Stimulated activated naive CD8-positive, alpha-beta T cell treated with anti-CD3 and anti-CD28 coated beads, Interleukin-15, Interleukin-2, amounts not matched to agents 100 U/mL and 50 U/mL, for 24 hours (primary cell): ENCODE measurements at regions not wholly inside any gene's neighbourhood (a gene's known extent, or its start where the extent isn't known, plus 50 kb on each side); places are given as distances from the start of the nearest gene placed in this dataset.
A peak's percentile ranks its signal among the peaks of the same experiment; 100 is the strongest.

Experiments
- ATAC-seq: fragments of 150-1000 bp; cut with Tn5 transposase; one replicate; pipeline ENCODE4 v1.10.0; 2021
- DNase-seq: peaks from one replicate; pipeline ENCODE4 v3.0.0; 2021

GRCh38 chr17:15039366-15039765 lies 225.8 kb downstream of the PMP22 start:
- ATAC-seq (no peak), DNase-seq (no peak)

- ATAC-seq (no peak), DNase-seq (no peak)
Observed at GRCh38 chr17:15038656-15039055, 226.5 kb downstream of the PMP22 start.

GRCh38 chr17:15036238-15036637 lies 228.9 kb downstream of the PMP22 start:
- no peak for ATAC-seq

GRCh38 chr17:15031975-15032374 lies 233.2 kb downstream of the PMP22 start:
- ATAC-seq (no peak), DNase-seq (no peak)

More at GRCh38 chr17:15036238-15036637, 228.9 kb downstream of the PMP22 start:
- no peak for DNase-seq

GRCh38 chr17:15029469-15029868 lies 235.7 kb downstream of the PMP22 start:
- ATAC-seq: no peak

GRCh38 chr17:15027853-15028252 lies 237.3 kb downstream of the PMP22 start:
- ATAC-seq (no peak), DNase-seq (no peak)

More at GRCh38 chr17:15029469-15029868, 235.7 kb downstream of the PMP22 start:
- no peak for DNase-seq

- ATAC-seq (no peak), DNase-seq (no peak)
Observed at GRCh38 chr17:15026088-15026487, 239.0 kb downstream of the PMP22 start.

- ATAC-seq: no peak
- no peak for DNase-seq
Observed at GRCh38 chr17:15023589-15024336, 241.4 kb downstream of the PMP22 start.

- no peak for DNase-seq
- no peak for ATAC-seq
Observed at GRCh38 chr17:15019158-15019557, 246.0 kb downstream of the PMP22 start.

- ATAC-seq (no peak), DNase-seq (no peak)
Observed at GRCh38 chr17:15012351-15012980, 252.7 kb downstream of the PMP22 start.

GRCh38 chr17:15009087-15009486 lies 256.0 kb downstream of the PMP22 start:
- ATAC-seq: no peak
- no peak for DNase-seq

GRCh38 chr17:15007147-15007553 lies 258.0 kb downstream of the PMP22 start:
- DNase-seq (no peak), ATAC-seq (no peak)

- DNase-seq: no peak
- ATAC-seq: no peak
Observed at GRCh38 chr17:15006421-15007128, 258.6 kb downstream of the PMP22 start.

GRCh38 chr17:15000661-15001060 lies 264.5 kb downstream of the PMP22 start:
- ATAC-seq: peak; percentile 19
- no peak for DNase-seq

- DNase-seq (no peak), ATAC-seq (no peak)
Observed at GRCh38 chr17:14997290-14997689, 267.8 kb downstream of the PMP22 start.

- DNase-seq (no peak), ATAC-seq (no peak)
Observed at GRCh38 chr17:14986127-14986526, 279.0 kb downstream of the PMP22 start.

GRCh38 chr17:14972844-14973243 lies 292.3 kb downstream of the PMP22 start:
- no peak for DNase-seq
- ATAC-seq: no peak

- ATAC-seq (no peak), DNase-seq (no peak)
Observed at GRCh38 chr17:14971054-14971453, 294.1 kb downstream of the PMP22 start.

- no peak for ATAC-seq
- no peak for DNase-seq
Observed at GRCh38 chr17:14959106-14959648, 305.9 kb downstream of the PMP22 start.

- ATAC-seq (no peak), DNase-seq (no peak)
Observed at GRCh38 chr17:14953405-14953804, 311.7 kb downstream of the PMP22 start.

- ATAC-seq: no peak
Observed at GRCh38 chr17:14950686-14951085, 314.4 kb downstream of the PMP22 start.

GRCh38 chr17:14950216-14950615 lies 314.9 kb downstream of the PMP22 start:
- DNase-seq (no peak), ATAC-seq (no peak)

More at GRCh38 chr17:14950686-14951085, 314.4 kb downstream of the PMP22 start:
- no peak for DNase-seq

- no peak for DNase-seq
- ATAC-seq: no peak
Observed at GRCh38 chr17:14947671-14948070, 317.5 kb downstream of the PMP22 start.
